ENCODE measurements at regions not wholly inside any gene's neighbourhood (a gene's known extent, or its start where the extent isn't known, plus 50 kb on each side); places are given as distances from the start of the nearest gene placed in this dataset.

DNA sequence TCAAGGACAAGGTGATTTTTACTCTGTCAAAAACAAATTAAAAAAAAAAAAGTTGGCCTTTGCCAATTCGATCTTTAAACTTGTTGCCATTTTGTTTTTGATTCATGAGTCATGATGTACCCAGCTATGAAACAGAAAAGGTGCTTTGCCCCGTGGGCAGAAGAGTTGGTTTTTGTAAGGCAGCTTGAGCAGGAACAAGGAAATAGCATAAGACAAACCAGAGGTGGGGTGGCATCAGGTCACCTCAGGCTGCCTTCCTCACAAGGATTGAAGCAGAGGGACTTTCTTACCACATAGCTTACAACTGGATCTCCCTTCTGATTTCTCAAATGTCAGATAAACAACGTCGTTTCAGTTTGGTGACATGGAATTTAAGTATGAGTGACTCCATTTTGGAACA is 123.8 kb downstream of the ARL4C start:
- no peak for TF ChIP-seq EZH2 (IDR thresholded peaks at IDR 0.05; ENCODE audit: low read length, missing control alignments)
- TF ChIP-seq, protein P1, sequence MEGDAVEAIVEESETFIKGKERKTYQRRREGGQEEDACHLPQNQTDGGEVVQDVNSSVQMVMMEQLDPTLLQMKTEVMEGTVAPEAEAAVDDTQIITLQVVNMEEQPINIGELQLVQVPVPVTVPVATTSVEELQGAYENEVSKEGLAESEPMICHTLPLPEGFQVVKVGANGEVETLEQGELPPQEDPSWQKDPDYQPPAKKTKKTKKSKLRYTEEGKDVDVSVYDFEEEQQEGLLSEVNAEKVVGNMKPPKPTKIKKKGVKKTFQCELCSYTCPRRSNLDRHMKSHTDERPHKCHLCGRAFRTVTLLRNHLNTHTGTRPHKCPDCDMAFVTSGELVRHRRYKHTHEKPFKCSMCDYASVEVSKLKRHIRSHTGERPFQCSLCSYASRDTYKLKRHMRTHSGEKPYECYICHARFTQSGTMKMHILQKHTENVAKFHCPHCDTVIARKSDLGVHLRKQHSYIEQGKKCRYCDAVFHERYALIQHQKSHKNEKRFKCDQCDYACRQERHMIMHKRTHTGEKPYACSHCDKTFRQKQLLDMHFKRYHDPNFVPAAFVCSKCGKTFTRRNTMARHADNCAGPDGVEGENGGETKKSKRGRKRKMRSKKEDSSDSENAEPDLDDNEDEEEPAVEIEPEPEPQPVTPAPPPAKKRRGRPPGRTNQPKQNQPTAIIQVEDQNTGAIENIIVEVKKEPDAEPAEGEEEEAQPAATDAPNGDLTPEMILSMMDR (conservative IDR thresholded peaks at IDR 0.05 in 1 of 2, IDR thresholded peaks at IDR 0.05 in 1 of 2; ENCODE audit: low read depth in 1 of 2, low read length in 2 of 2) = no peak

Data from fibroblast of lung (primary cell).